ENCODE measurements at regions not wholly inside any gene's neighbourhood (a gene's known extent, or its start where the extent isn't known, plus 50 kb on each side); places are given as distances from the start of the nearest gene placed in this dataset.
"Not testable (repeated sequence)": the region's sequence is repeated elsewhere in the genome, so short reads cannot be mapped to it uniquely, and the experiment has no call there.

DNA sequence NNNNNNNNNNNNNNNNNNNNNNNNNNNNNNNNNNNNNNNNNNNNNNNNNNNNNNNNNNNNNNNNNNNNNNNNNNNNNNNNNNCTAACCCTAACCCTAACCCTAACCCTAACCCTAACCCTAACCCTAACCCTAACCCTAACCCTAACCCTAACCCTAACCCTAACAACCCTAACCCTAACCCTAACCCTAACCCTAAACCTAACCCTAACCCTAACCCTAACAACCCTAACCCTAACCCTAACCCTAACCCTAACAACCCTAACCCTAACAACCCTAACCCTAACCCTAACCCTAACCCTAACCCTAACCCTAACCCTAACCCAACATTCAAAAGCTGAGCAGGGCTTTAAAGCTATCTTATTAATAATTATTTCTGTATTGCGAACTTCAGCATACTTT is 182.5 kb upstream of the FAM20C start:
- DNase-seq (ENCODE audit: low spot score); ATAC-seq (ENCODE audit: low FRiP score): not testable (repeated sequence)

DNA sequence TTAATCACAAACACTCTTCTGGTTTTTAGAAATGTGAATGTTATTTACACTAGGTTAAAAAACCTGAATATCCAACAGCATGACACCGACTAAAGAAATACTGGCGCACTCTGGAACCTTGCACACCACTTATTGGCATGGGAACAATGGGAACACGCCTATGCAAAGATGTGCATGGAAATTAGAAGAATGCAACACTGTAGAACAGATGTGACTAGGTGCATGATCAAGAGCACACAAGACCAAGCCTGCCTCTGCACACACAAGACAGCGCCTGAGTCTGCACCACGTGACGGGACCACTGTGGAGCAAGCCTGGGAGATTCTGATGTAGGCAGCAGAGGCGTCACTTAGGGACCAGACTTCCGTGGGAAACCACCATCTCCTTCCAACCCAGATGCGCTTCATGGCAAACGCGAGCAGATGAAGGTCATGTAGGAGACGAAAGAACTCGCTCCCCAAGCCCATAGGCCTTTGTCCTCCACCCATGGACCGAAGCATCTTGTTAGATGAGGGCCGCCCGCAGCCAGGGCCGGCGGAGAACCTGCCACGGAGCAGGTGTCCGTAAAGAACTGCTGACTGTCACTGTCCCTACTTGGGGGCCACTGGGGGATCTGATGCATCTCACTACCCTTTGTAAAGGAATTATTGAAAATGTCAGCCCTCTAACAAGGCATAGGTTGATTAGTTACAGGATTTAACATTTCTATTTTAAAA is 159.6 kb upstream of the FAM20C start:
- not testable (repeated sequence) for ATAC-seq (ENCODE audit: low FRiP score); DNase-seq (ENCODE audit: low spot score)

DNA sequence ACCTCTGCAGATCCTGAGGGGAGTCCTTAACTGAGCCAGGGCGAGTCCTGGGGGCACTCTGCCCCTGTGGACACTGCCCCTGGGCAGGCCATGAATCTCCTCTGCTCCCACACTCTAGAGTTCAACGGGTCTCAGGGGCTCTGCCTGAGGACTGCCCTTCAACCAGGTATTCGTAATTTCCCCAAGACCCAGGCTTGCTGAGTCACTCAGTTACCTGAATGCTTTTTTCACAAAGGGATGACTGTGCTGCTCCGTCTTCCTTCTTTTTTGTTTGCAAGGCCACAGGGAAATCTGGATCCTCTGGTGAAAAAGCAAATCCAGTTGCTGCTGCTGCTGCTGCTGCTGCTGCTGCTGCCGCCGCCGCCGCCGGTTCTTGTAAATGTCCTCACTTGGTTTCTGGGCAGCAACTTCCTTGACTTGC is 157.2 kb upstream of the FAM20C start:
- DNase-seq (ENCODE audit: low spot score); ATAC-seq (ENCODE audit: low FRiP score): not testable (repeated sequence)

DNA sequence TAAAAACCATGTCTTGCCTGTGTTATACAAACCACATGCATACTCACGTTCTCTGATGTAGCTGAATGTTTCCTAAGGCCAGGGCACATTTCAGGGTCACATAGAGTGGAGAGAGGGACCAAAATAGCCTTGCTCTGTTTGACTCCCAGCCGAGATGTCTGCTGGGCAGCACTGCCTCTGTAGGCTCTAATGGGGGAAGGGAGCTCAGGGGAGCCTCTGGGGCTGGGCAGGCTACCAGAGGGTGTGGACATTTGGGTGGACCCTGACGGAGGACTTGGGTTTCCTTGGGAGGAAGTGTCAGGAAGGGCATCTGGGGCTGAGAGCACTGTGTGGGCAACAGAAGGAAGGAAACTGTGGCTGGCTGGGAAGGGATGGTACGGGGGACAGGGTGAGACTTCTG is 155.8 kb upstream of the FAM20C start:
- not testable (repeated sequence) for ATAC-seq (ENCODE audit: low FRiP score); DNase-seq (ENCODE audit: low spot score)

DNA sequence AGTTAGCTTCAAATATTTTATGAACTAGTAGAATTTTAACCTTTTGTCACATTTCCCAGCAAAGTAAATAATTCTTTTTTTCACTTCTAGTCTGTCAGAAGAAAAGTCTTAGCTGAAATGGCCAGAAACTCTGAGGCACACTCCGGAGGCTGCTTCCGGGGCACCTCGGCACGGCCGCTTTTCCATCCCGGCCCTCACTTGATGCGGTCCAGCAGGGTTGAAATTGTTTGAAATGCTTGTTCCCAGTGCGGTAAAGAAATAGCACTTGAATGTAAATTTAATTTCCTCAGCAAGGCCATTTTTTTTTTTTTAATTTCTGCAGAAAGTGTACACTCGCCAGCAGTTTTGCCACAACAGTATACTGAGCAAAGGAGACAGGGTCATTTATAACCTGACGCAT is 154.7 kb upstream of the FAM20C start:
- DNase-seq (ENCODE audit: low spot score); ATAC-seq (ENCODE audit: low FRiP score): not testable (repeated sequence)

DNA sequence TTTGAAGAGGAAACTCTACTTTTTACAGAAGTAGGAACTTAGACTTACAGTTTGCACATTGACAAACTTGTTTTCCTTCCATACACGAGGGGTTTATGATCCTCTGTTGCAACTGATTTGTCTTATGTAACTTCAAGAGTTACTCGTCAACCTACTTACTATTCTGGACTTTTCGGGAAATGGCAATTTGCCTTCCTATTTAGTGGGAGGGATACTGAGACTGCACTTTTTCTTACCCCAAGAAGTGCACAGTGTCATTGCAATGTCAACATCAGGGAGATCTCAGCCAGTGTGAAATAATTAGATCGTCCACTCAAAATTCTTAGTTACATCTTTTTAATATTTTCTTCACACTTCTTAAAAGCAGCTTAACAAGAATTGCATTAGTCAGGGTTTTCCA is 153.9 kb upstream of the FAM20C start:
- ATAC-seq (ENCODE audit: low FRiP score); DNase-seq (ENCODE audit: low spot score): not testable (repeated sequence)

DNA sequence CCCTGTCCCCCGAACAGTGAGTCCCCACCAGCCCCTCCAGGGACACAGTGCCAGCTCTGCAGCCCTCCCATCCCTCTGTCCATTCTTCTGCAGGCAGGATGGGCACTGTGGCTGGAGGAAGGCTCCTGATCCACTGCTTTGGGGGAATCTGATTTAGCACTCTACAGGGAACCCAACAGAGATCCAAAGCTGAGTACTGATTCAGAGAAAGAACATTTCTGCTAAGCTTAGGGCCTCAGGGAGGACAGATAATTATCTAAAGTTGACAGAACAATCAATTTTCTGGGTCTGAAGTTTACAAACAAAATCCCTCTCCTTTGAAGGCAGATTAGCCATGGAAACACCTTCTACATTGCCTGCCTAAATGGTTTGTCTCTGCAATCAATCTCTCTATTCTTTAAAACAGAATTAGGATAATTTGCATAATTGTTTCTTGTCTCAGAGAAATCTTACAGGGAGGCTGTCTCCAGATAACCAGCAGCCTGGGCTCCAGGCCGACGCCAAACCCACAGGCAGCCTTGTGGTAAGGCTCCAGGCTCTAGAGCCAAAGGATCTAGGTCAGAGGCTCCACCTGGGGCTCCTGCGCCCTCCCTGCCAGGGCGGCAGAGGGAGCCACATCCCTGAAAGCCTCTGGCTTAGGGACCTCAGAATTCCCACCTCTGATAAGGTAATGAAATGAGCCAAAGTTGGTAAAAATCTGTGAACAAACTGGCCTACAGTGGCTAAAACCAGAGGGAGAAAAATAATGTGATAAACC is 152.2 kb upstream of the FAM20C start:
- ATAC-seq (ENCODE audit: low FRiP score); DNase-seq (ENCODE audit: low spot score): not testable (repeated sequence)

DNA sequence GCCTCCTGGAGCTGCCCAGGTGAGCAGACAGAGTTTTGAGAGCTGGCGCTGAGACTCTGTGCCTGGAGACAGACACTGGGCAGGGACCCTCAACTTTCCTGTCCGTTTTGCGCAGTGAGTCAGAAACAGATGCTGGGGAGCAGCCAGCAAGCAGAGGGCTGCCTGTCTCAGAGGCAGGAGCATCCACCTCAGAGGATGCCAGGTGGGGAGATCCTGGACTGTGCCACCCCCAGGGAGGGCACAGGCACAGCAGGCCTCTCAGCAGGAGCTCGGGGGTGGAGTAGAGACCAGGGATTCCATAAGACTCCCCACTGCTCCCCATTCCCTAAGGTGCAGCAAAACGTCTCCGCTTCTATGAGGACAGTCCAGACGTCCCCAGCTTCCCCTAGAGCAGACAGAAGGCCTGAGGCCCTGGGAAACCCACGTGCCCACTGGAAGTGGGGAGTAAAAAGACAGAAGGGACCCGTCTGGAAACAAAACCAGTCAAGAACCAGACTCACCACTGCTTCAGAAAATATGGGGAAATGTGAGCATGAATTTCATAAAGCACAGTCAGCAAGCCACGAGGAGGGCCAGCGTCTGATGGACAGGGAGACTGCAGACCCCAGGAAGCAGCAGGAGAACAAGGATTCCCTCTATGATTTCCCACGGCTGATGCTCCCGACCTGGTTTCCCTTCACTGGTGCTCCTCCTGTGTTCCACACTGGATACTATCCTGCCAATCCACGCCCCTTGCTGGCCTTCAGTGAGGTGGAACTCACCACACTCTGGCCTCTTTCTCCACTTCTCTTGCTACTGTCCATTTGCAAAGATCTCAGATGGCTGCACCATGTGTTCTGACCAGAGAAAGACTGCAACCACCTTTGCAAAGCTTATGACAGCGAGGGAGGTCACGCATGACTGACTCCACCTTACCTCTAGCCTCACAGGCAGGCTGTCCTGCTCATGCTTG is 151.3 kb upstream of the FAM20C start:
- TF ChIP-seq, protein P1, sequence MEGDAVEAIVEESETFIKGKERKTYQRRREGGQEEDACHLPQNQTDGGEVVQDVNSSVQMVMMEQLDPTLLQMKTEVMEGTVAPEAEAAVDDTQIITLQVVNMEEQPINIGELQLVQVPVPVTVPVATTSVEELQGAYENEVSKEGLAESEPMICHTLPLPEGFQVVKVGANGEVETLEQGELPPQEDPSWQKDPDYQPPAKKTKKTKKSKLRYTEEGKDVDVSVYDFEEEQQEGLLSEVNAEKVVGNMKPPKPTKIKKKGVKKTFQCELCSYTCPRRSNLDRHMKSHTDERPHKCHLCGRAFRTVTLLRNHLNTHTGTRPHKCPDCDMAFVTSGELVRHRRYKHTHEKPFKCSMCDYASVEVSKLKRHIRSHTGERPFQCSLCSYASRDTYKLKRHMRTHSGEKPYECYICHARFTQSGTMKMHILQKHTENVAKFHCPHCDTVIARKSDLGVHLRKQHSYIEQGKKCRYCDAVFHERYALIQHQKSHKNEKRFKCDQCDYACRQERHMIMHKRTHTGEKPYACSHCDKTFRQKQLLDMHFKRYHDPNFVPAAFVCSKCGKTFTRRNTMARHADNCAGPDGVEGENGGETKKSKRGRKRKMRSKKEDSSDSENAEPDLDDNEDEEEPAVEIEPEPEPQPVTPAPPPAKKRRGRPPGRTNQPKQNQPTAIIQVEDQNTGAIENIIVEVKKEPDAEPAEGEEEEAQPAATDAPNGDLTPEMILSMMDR (IDR thresholded peaks at IDR 0.05): no peak
- DNase-seq (ENCODE audit: low spot score) (no peak), ATAC-seq (ENCODE audit: low FRiP score) (no peak)

DNA sequence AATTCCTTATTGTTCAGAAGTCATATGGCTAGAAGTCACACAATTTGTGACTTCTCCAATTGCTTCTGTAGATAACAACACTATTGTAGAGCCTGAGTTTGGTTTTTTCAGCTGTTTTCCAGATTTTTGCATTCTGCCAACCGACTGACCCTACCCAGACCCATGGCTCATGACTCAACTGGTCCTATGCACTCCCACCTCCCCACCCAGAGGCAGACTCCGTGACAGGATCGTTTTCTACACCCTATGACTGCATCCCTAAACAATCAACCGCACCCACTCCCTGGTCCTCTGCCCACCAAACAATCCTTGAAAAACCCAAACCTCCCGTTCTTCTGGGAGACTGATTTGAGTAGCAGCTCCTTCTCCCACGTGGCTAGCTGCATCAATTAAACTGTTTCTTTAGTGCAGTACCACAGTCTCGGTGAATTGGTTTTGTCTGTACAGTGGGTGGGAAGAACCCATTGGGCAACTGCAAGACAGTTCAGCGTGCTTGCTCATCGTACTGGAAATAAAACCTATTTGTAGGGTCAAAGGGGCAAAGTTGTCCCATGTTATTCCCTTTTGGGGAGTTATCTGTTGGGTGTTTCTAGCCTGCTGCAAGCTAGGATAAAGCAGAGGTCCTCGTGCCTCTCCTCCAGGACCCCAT is 150.3 kb upstream of the FAM20C start:
- TF ChIP-seq, protein P1 (IDR thresholded peaks at IDR 0.05): no peak
- no peak for ATAC-seq (ENCODE audit: low FRiP score)
- DNase-seq (ENCODE audit: low spot score): no peak

DNA sequence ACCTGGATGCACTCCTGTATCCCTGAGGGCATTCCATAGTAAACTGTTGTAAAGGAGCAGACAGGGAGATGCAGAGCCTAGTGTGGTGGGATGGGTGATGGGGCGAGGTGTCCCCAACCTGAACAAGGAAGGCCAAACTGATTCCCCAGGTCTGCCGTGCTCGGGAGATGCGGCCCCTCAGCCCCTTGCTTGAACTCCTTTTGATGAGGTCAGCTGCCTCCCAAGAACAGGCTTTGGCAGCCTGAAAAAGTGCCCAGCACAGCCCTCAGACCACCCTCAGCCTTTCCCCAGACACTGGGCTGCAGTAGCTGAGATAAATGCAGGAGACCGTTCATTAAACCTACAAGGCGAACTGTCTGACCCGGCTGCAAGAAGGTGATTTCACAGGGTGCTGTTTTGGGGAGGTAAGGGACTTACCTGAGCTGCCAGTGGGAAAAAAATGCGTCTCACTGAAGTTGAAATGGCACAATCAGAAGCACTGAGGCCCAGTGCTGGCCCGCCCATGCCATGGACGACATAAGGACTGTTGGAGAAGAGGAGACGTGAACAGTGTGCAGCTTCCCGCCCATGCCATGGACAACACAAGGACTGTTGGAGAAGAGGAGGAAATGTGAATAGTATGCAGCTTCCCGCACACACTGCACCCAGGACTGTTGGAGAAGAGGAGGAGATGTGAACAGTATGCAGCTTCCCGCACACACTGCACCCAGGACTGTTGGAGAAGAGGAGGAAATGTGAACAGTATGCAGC is 148.4 kb upstream of the FAM20C start:
- TF ChIP-seq, protein P1 (IDR thresholded peaks at IDR 0.05): no peak
- DNase-seq (ENCODE audit: low spot score): no peak
- ATAC-seq (ENCODE audit: low FRiP score): no peak
